NCI-H146 treated with DMSO at 0.1 percent for 48 hours (cell line): ENCODE measurements at regions not wholly inside any gene's neighbourhood (a gene's known extent, or its start where the extent isn't known, plus 50 kb on each side); places are given as distances from the start of the nearest gene placed in this dataset.

Experiments used
- DNase-seq: peaks from one replicate; lab custom pipeline; 2025; ENCODE audit not compliant: unreplicated experiment; lab: John Stamatoyannopoulos, UW

DNA sequence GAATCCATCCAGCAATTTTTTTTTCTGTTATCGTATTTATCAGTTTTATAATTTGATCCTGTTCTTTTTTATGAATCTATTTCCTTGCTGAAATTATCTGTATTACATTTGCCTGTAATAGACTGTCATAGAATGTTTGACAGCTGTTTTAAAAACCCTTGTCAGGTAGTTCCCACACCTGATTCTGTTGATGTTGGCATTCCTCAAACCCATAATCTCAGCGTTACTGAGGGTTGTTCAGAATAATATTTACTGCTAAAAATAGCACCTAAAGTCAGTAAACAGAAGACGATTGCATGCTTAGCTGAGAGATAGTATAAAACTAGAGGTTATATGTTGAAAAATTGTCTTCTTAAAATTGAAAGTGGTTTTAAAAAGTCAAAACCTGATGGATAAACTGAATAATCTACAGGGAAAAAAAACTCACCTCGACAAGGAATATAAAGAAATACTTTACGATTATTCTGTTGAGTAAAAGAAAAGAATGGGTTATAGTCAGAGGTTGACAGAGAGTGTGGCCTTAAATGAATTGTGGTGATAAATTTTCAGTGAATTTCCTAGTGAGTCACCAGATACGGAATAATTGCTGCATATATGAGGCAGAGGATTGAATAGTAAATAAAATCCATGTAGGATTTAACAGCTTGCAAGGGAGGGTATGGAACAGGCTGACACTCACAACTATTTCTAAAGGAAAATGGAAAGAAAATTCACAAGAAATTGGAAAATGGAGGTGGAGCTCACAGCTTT lies 824.1 kb upstream of the IGFBP3 start:
- no peak for DNase-seq

DNA sequence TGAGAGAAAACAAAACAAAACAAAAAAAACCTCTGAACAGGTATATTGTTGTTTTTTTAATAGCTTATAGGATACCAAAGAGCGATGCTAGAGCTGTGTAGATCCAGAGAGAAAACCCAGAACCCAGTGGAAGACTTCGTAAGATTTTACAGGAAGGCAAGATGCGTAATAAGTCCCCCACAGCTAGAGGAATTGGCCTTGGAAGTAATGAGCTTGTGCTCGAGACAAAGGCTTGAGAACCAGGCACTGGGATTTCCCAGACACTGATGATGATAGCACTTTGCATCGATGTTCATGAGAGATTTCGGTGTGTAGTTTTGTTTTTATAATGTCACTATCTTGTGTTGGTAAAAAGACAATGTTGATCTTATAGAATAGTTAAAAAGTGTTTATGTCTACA lies 821.5 kb upstream of the IGFBP3 start:
- no peak for DNase-seq

DNA sequence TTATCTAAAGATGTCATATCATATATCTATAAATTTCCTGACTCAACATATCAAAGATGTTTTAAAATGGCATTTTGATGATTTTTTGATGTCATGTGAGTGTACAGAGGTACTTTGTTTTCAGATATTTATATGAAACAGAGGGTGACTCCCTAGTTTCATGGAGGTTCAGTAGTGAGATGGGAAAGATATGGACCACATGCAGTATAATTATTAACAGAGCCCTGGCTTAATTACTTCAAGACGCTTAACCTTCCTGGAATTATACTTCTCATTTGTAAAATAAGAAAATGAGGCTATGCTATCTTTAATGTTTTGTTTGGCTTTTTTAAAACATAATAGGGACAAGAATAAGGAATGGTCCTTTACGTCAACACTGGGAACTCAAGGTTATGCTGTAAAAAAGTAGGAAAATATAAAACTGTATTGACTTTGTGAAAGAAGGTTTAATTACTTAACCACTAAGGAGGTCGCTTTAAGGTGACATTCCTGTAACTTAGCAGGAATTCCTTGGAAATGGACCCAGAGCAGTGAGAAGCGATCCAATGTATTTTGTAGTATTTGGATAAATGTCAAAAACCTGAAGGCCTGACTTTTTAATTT lies 821.0 kb upstream of the IGFBP3 start:
- no peak for DNase-seq

DNA sequence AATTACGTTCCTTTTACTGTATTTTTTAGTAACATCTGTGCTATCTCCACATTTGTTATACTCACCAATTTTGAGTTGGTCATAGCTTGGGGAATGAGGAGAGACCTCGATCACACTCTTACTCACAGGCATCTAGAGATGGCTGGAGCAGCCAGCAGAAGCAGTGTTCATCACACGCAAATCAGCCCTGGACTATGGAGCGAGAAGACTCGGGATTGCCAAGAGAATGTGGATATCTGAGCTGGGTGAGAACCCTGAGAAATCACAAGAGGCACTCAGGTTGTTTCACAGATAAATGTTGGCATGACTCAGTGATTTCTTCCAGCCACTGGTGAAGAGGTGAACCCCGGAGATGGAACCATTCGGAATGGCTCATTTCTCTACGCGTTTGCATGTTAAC lies 820.1 kb upstream of the IGFBP3 start:
- DNase-seq = no peak

DNA sequence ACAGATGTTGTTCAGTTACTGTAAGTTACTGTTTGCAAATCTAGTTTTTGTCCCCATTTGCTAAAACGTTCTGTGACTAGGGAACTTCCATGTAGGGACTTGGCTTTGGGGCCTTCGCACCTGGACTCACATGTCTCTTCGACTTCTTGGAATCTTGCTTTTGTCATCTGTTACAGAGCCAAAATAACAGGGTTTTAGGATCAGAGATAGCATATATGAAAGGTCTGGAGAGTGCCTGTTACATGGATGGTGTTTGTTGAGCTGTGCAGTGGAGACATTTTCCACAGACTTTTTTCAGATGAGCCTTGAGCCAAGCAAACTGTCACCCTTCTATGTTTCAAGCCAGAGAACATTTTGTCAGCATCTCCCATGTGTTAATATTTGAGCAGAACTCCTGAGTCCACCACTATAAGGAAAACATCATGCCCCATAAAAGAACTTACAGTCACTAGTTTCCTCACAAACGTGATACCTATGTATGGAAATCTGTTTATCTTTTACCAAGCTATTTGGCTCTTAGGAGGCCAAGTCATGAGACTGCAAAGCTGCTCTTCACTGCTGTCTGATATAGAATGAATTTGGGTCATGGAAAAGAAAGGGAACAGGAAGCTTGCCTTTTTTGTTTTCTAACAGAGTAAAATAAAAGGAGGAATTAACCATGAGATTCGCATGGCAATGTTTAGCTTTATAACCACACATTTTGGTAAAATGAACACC lies 818.6 kb upstream of the IGFBP3 start:
- no peak for DNase-seq

DNA sequence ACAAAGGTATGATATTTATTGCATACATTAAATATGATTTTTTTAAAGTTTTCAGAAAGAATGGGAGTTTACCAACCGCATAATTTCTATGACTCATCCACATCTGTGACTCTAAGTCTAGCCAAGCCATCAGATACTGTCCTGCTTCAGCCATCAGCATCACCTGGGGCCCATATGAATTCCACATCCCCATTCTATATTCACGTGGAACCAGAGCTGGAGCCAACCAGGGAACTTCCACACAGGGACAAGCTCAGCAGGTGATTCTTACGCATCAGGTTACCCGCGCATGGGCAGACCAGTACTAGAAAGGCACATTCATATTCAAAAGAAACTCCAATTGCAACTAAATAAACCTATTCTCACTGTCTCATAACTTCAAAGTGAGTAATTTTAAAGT lies 817.7 kb upstream of the IGFBP3 start:
- DNase-seq = no peak

DNA sequence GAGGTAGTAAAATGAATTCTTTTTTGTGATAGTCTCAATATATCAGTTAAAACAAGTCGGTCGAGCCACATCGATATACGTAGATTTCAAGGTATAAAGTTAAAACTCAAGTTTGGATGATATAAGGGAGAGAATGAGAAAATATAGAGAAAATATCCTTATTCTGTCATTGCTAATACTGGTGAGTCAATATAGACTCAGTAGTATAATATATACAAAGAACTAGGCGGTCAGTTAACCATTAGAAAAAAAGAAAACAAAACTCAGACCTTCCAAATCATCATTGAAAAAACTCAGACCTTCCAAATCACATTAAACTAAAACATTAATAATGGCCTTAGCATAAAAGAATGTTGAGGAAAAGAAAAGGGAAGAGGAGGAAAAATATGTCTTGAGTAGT lies 817.1 kb upstream of the IGFBP3 start:
- DNase-seq = no peak

DNA sequence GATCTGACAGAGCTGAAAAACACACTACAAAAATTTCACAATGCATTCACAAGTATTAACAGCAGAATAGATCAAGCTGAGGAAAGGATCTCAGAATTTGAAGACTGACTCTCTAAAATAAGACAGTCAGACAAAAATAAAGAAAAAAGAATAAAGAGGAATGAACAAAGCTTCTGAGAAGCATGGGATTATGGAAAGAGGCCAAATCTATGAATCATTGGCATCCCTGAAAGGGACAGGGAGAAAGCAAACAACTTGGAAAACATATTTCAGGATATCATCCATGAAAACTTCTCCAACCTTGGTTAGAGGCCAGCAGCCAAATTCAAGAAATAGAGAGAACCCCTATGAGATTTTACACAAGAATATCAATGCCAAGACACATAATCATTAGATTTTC lies 804.8 kb upstream of the IGFBP3 start:
- no peak for DNase-seq

DNA sequence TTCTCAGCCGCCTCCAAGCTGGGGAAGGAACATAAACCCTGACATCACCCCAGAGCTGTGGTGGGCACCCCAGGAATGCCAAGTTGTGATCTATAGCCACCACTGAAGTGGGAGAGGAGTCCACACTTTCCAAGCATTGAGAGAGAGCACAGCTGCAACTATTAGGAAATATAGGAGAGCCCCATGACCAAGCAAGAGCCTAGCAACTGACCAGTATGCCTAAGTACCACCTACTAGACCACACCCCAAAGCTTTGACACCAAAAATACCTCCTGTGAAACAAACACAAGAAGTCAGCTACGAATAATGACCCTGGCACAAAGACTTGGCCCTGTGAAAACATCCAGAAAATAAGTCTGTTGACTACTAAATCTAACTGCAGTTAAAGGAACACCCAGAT lies 804.1 kb upstream of the IGFBP3 start:
- no peak for DNase-seq

DNA sequence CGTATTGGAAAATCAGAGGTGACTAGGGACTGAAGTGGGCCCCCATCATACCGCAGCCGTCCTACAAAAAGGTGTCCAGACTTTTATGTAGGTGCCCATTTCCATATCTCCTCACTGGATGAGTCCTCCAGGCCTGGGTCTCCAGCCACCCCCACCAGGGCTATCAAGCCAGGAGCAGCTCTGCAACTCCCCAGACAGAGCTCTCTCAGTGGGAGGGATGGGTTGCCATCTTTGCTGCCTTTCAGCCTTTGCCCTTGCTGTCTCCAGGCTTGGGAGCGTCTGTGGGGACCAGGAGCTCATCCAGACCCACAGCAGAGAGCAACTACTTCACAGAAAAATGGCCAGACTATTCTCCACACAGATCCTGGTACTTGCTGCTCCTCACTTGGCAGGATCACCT lies 802.7 kb upstream of the IGFBP3 start:
- DNase-seq = no peak

DNA sequence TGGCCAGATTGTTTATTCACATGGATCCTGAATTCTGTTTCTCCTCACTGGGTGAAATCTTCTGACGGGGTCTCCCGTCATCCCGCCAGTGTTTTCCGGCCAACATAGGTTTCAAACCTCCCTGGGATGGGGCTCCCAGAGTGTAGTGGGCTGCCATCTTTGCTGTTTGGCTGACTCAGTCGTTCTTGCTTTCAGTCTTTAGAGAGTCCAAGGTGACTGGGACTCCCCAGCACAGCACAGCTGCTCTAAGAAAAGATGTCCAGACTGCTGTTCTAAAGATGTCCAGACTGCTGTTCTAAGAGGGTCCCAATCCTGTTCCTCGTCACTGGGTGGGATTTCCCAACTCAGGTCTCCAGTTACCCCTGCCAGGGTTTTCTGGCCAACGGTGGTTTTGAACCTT lies 801.9 kb upstream of the IGFBP3 start:
- DNase-seq = no peak

DNA sequence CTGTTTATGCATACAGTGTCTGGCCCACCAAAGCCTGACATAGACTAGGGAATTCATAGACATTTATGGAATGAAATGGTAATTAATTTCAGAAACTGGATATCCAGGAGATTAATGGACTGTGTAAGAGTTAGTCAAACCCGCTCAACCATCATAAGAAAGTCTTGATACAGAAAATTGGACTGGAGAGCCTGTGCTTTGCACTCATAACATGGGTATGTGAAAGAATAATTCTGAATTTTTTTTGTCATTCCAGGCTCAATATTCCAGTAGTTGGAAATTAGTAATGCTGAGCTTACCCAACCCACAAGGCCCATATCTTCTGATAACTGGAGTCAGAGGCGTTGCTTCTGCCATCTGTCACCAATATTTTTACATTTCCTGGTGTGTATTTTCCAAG lies 799.7 kb upstream of the IGFBP3 start:
- no peak for DNase-seq

DNA sequence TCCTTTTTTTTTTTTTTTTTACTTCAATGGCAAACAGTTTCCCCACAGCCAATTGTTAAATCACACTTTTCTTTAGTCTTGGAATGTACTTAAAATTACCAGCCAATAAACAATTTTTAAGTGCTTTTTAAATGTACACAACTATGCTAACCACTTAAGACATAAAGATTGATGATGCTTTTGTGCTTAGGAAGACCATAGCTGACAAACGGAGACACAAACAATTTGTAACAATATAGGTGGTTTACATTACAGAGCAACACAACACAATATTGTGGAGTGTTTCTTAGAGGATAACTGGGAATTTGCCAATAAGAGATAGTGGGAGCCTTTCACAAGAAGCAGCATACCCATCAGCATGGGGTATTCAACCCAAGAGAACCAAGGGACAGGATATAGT lies 798.5 kb upstream of the IGFBP3 start:
- no peak for DNase-seq

DNA sequence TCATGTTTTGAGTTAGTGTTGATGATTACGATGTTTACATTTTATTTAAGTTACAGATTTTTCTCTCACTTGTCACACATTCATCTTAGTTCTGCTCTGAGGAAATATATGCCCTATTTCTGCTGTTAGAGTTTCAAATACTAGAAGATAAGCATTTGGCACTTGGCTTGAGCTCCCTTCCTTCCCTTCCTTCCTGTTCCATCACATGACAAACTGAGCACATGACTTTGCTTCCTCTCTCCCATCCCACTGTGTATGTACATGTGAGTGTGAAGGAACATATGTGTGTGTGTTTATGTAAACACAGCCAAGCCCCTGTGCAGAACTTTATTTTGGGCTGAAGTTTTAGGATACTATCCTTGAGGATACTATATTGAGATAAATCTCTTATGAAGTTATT lies 795.9 kb upstream of the IGFBP3 start:
- no peak for DNase-seq

DNA sequence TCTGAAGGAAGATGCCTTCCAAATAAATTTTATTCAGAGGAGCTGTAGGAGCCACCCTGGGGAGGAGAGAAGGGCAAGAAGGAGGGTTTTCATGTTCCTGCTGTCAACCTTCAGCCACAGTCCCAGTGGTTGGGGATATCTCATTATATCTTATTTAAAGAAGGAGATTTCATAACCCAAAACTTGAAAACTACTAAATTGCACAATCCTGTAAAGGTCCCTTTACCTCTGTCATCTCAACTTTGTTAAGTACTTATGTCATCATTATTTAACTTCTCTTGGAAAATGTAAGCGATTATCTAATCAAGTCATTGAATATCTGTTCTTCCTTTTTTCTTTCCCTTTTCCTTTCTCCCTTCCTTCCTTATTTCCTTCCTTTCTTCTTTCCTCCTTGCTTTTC lies 794.5 kb upstream of the IGFBP3 start:
- no peak for DNase-seq

DNA sequence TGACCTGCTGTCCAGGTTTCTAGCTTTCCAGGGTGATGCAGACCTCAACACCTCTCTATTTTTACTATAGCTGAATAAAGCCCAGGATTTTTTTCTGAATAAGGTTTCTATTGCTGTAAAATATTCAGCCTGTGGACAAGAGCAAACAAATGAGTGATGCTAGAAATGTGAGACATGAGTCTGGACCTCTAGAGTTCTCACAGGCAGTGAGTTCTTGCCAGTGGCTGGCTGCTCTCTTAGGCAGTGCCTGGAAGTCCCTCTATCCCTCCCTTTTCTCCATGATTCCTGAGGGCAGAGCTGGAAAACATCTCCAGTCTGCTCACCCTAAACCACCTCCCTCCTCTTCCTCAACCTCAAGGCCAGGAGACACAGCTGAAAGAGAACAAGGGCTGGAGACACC lies 793.8 kb upstream of the IGFBP3 start:
- DNase-seq = no peak

DNA sequence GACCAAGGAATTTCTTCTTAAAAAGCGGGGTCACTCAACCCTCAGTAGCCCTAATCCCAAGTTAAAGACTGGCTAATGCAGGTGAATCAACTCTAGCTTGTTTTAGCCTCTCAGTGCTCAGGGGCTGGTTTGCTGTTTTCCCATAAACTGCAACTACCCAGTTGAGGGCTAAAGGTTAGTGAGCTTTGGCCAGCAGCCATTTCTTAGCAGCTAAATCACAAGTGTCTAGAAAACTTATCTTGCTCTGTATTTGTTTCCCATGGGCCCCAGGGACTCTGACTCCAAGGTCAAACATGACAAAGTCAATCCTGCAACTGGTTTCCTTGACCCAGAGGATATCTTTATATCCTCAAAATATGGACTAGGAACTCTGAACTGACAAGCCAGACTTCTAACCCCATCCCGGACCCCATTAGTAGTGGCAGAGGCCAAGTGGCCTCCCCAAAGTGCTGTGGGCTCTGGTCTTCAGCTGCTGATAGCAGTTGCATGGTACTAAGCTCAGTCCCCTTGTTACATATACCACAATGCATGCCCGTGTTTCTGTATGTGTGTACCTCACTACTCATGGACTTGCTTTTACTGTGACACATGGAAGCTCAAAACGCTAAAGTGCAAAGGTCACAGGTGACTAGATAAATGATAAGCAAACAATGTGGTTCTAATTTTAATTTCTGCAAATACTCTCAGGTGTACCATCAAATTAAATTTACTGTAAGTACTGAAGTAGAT lies 793.0 kb upstream of the IGFBP3 start:
- DNase-seq = no peak

DNA sequence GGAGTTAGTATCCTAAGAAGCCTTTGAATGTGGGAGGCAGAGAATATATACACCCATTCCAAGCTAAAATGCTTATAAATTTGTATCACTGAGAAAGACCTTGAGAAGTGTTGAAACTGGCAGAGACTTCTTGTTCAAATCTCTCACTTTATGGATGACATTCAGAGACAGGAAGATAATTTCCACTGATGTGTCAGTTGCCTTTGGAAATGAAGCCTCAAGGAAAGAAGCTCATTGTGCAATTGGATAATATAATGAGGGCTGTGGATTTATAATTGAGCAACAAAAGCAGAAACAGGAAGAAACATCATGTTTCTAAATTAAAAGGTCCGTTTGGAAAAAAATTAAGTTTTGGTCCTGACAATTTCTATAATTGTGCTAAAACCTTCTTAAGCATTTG lies 789.9 kb upstream of the IGFBP3 start:
- DNase-seq = no peak

DNA sequence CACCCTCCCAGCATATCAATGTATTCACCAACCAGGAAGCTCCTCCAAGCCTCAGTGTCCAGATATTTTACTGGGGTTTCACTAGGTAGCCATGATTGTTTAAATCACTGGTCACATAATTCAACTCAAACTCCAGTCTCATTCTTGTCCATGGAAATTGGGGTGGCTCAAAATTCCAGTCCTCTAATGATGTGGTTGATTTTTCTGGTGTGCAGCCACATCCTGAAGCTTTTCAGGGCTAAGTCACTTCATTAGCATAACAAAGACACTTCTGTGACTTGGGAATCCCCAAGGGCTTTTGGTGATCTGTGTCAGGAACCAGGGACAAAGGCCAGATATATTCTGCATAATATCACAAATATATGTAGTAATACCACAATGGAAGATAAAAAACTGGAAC lies 786.9 kb upstream of the IGFBP3 start:
- DNase-seq = no peak

DNA sequence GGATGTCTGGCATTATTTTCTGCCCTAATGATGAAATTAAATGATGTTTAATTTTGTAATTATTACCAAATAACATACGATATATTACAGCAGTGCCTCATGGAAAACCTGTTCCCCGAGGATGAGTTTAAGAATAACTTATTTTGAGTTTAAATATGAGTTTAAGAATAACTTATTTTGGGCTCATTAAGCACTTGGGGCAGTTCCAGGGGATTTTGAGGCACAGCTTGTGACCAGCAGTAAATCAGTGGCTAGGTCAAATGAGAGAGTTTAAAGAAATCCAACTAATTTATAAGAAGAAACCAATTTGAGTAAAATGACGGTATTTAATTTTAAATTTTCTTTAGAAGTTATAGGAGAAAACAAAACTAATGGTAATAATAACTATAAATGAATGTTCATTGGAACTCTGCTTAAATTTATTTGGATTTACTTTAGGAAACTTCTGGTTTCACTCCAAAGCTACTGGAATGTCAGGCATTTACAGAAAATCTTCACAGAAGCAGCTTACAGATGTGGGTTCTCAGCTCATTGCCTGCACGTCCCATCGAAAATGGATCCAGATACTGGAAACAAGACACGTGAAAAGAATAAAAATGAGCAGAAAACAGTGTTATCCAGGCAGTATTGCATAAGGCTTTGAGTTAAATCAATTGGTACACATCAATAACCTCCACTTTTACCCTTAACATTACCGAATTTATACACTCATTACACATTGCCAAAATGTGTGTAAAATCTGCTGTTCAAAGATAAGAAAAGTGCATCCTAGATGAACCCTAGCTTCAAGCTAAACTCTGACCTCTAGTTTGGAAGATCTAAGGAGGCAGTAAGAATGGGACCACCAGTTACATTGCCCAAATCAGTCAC lies 784.5 kb upstream of the IGFBP3 start:
- DNase-seq = no peak

DNA sequence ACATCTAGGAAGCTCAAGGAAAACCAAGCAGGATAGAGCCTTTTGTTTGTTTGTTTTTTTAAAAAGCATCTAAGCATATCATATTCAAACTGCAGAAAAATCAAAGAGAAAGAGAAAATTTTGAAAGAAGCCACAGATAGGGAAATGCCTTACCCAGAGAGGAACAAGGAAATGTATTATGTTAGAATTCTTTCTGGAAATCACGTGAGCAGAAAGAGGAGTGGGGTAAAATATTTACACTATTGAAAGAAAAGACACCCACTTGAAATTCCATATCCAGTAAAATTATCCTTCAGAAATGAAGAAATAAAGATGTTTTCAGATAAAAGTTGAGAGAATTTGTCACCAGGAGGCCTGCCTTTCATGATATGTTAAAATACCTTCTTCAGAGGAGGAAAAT lies 775.7 kb upstream of the IGFBP3 start:
- DNase-seq = no peak
